ENCODE measurements at regions not wholly inside any gene's neighbourhood (a gene's known extent, or its start where the extent isn't known, plus 50 kb on each side); places are given as distances from the start of the nearest gene placed in this dataset.
"Not testable (repeated sequence)": the region's sequence is repeated elsewhere in the genome, so short reads cannot be mapped to it uniquely, and the experiment has no call there.

DNA sequence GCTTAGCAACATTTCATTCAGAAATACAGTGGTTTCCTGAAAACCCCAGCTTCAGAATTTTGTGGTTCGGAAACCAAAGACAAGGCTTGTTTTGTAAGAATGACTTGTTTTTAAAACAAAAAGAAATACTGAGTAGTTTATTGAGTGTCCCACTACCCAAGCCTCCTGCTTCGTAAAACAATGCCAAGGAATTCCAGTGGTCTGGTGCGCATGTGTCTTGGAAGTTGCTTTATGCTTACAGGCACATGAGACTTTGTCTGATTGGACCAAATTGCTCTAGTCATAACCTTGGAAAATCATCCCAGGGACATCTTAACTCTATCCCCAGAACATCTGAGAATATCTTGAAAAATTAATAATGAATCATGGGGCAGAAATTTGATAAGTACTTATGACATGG, 77.1 kb upstream of the FST start:
- Histone ChIP-seq H3K4me3 (no peak overlapping the region), H3K9me3 (no peaks in the 10 kb centered on the region), H3K27me3 (no peaks in the 10 kb centered on the region), H3K36me3 (no peaks in the 10 kb centered on the region), H3K27ac (no peak overlapping the region), H3K4me1 (no peaks in the 10 kb centered on the region)
- TF ChIP-seq POLR2AphosphoS5 (IDR thresholded peaks at IDR 0.05) (no peak), CTCF (IDR thresholded peaks at IDR 0.05) (no peak), EP300 (IDR thresholded peaks at IDR 0.05) (no peak), POLR2A (IDR thresholded peaks at IDR 0.05) (no peak)
- WGBS = 75% methylated on average over 3 of the region's 3 CpGs
- no peak for DNase-seq (ENCODE audit: low spot score in 2 of 2)

- WGBS = 79% methylated on average over 2 of the region's 2 CpGs
- no peak for DNase-seq (ENCODE audit: low spot score in 2 of 2)
- no peaks in the 10 kb centered on the region for H3K36me3 ChIP-seq
- no peaks in the 10 kb centered on the region for H3K27me3 ChIP-seq
- no peak for TF ChIP-seq EP300 (IDR thresholded peaks at IDR 0.05)
- no peak for TF ChIP-seq POLR2AphosphoS5 (IDR thresholded peaks at IDR 0.05)
- no peak for TF ChIP-seq POLR2A (IDR thresholded peaks at IDR 0.05)
- TF ChIP-seq CTCF (IDR thresholded peaks at IDR 0.05) = no peak
- no peaks in the 10 kb centered on the region for H3K4me1 ChIP-seq
- H3K27ac ChIP-seq = no peak overlapping the region
- no peaks in the 10 kb centered on the region for H3K9me3 ChIP-seq
- no peak overlapping the region for H3K4me3 ChIP-seq
Observed at GRCh38 chr5:53403758-53404157, 76.7 kb upstream of the FST start.

- no peak overlapping the region for H3K27ac ChIP-seq
- no peaks in the 10 kb centered on the region for H3K36me3 ChIP-seq
- DNase-seq (ENCODE audit: low spot score in 2 of 2) = no peak
- H3K4me1 ChIP-seq = no peaks in the 10 kb centered on the region
- H3K4me3 ChIP-seq = no peak overlapping the region
- WGBS = 98% methylated on average over 1 of the region's 1 CpG
- H3K9me3 ChIP-seq = no peaks in the 10 kb centered on the region
- TF ChIP-seq POLR2A (IDR thresholded peaks at IDR 0.05) (no peak), EP300 (IDR thresholded peaks at IDR 0.05) (no peak), POLR2AphosphoS5 (IDR thresholded peaks at IDR 0.05) (no peak), CTCF (IDR thresholded peaks at IDR 0.05) (no peak)
- H3K27me3 ChIP-seq = no peaks in the 10 kb centered on the region
Observed at GRCh38 chr5:53405396-53405795, 75.0 kb upstream of the FST start.

DNA sequence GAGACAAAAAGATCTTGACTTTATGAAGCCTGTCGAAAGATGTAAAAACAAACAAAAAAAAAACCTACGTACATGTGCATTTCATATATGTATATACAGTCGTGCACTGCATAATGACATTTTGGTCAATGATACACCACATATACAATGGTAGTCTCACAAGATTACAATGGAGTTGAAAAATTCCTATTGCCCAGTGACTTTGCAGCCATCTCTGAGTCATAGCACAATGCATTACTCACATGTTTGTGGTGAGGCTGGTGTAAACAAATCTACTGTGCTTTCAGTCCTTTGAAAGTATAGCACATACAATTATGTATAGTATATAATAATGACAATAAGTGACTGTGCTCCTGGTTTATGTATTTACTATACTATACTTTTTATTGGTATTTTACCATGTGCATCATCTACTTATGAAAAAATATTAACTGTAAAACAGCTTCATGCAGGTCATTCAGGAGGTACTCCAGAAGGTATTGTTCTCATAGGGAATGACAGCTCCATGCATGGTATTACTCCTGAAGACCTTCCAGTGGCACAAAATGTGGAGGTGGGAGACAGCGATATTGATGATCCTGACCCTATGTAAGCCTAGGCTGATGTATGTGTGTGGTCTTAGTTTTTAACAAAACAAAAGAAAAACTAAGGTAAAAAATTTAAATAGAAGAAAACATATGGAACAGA, 73.7 kb upstream of the FST start:
- Histone ChIP-seq H3K36me3 (no peaks in the 10 kb centered on the region), H3K27ac (no peak overlapping the region), H3K4me1 (no peaks in the 10 kb centered on the region), H3K9me3 (no peaks in the 10 kb centered on the region), H3K27me3 (no peaks in the 10 kb centered on the region), H3K4me3 (no peak overlapping the region)
- 96% methylated on average over 4 of the region's 4 CpGs for WGBS
- TF ChIP-seq EP300 (IDR thresholded peaks at IDR 0.05) = no peak
- no peak for TF ChIP-seq POLR2AphosphoS5 (IDR thresholded peaks at IDR 0.05)
- no peak for TF ChIP-seq CTCF (IDR thresholded peaks at IDR 0.05)
- no peak for TF ChIP-seq POLR2A (IDR thresholded peaks at IDR 0.05)
- DNase-seq (ENCODE audit: low spot score in 2 of 2) = no peak

GRCh38 chr5:53407373-53407772, 73.1 kb upstream of the FST start:
- Histone ChIP-seq H3K27me3 (no peaks in the 10 kb centered on the region), H3K9me3 (no peaks in the 10 kb centered on the region), H3K36me3 (no peaks in the 10 kb centered on the region), H3K4me3 (no peak overlapping the region), H3K27ac (no peak overlapping the region), H3K4me1 (no peaks in the 10 kb centered on the region)
- TF ChIP-seq EP300 (IDR thresholded peaks at IDR 0.05) (no peak), POLR2A (IDR thresholded peaks at IDR 0.05) (no peak), POLR2AphosphoS5 (IDR thresholded peaks at IDR 0.05) (no peak)
- no peak for DNase-seq (ENCODE audit: low spot score in 2 of 2)
- WGBS = 86% methylated on average over 1 of the region's 1 CpG

- TF ChIP-seq CTCF (IDR thresholded peaks at IDR 0.05) (no peak), POLR2AphosphoS5 (IDR thresholded peaks at IDR 0.05) (no peak), EP300 (IDR thresholded peaks at IDR 0.05) (no peak), POLR2A (IDR thresholded peaks at IDR 0.05) (no peak)
- no peak overlapping the region for H3K27ac ChIP-seq
- DNase-seq (ENCODE audit: low spot score in 2 of 2) = no peak
- no peaks in the 10 kb centered on the region for H3K9me3 ChIP-seq
- H3K4me3 ChIP-seq = no peak overlapping the region
- no peaks in the 10 kb centered on the region for H3K36me3 ChIP-seq
- H3K27me3 ChIP-seq = no peaks in the 10 kb centered on the region
- H3K4me1 ChIP-seq = no peaks in the 10 kb centered on the region
- WGBS = 27% methylated on average over 1 of the region's 1 CpG
Observed at GRCh38 chr5:53411388-53411787, 69.0 kb upstream of the FST start.

GRCh38 chr5:53412499-53412898, 67.9 kb upstream of the FST start:
- not testable (repeated sequence) for H3K4me1 ChIP-seq; H3K36me3 ChIP-seq; H3K27ac ChIP-seq; H3K9me3 ChIP-seq; H3K27me3 ChIP-seq; DNase-seq (ENCODE audit: low spot score in 2 of 2); H3K4me3 ChIP-seq
- 87% methylated on average over 5 of the region's 5 CpGs for WGBS
